GM23248 (cell line): ENCODE measurements at regions not wholly inside any gene's neighbourhood (a gene's known extent, or its start where the extent isn't known, plus 50 kb on each side); places are given as distances from the start of the nearest gene placed in this dataset.

Experiments used
- EZH2 ChIP-seq: fragments of 200-600 bp; sonication (generic); IDR thresholded peaks from 2 replicates; pipeline ENCODE4 v1.6.1; 2018; ENCODE audit warnings: antibody characterized with exemption, mild to moderate bottlenecking; ENCODE audit not compliant: insufficient read depth, poor library complexity, severe bottlenecking
- EZH2phosphoT487 ChIP-seq: fragments of 200-600 bp; sonication (generic); IDR thresholded peaks from 2 replicates; pipeline ENCODE4 v1.6.1; 2018; ENCODE audit warnings: antibody characterized with exemption, moderate library complexity, mild to moderate bottlenecking, low read depth; ENCODE audit not compliant: insufficient read depth

DNA sequence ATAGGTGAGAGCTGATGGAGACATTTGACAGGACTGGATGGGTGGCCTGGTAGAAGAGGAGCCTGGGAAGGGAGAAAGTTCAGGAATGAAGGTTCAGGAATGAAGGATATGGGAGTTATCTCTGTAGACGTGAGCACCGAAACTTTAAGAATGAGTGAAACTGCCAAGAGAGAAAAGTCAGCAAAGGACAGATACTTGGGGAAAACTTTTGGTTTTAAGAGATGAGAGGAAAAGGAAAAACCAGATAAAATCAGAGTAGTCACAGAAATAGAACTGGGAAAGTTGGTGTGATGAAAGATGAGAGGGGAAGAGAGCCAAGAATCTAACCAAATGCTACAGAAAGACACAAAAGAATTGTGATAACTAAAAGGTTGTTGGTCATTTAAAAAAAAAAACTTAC is 88.9 kb downstream of the PRR15 start:
- no peak for TF ChIP-seq EZH2phosphoT487
- TF ChIP-seq EZH2 = no peak
